NCI-H226 (cell line): ENCODE measurements at regions not wholly inside any gene's neighbourhood (a gene's known extent, or its start where the extent isn't known, plus 50 kb on each side); places are given as distances from the start of the nearest gene placed in this dataset.

Experiments
- DNase-seq: peaks from one replicate; pipeline ENCODE4 v3.0.0-alpha.2; 2015

DNA sequence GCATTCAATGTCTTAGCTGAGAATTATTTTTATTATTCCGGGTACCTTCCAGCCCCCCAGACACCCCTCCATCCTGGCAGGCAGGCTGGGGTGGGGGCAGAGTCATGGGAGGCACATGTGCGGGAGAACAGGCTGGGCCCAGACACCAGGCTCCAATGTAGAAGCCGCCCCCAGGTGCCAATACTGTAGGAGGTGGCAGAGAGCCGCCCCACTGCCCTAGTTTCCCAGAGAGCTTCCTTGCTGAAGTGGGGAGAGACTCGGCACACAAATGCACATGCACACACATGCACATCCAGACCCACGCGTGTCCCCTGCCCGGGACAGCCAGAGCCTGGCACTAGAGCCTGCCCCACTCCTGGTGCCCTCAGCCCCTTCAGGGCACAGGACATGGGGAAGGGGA, 98.4 kb upstream of the LINGO1 start:
- no peak for DNase-seq

- DNase-seq, result no peak
These were observed 95.1 kb upstream of the LINGO1 start for GRCh38 chr15:77727635-77728304.

DNA sequence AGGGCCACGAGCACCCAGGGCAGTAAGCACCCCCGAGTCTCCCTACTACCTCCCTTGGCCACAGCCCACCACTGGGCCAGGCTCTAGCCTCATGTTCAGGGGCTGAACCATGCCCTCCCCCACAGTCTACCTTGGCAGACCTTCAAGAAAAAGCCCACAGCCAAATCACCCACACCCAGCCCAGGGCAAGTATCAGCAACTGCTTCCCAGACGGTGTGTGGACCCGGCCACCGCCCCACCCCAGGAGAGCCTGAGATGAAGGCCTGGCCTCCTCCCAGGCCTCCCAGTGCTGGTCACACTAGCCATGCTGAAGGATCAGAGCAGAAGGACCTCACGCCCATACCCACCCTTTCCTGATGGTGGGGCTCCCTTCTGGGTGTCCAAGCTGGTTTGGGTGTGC, 92.0 kb upstream of the LINGO1 start:
- DNase-seq, result no peak

GRCh38 chr15:77723756-77724155, 91.0 kb upstream of the LINGO1 start:
- DNase-seq, result no peak

- DNase-seq, result no peak
These were observed 90.2 kb upstream of the LINGO1 start for GRCh38 chr15:77722759-77723460.

GRCh38 chr15:77721963-77722362, 89.3 kb upstream of the LINGO1 start:
- DNase-seq, result no peak

DNA sequence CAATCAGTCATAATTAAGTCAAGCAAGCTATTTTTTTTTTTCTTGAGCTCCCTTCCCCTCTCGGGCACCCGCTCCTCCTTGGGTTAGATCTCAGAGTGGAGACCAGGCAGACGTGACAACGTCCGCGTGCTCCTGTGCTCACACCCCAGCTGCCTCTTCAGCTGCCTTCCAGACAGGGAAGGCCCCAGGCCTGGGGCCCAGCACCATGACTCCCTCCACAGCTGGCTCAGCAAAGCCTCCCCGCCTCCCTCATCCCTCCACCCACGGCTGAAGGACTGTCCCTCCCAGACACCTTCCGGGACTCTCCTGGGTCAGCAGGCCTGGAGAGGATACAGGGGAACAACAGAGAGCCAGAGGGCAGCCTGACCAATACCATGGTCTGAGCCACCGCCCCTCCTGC, 87.9 kb upstream of the LINGO1 start:
- DNase-seq, result no peak

DNA sequence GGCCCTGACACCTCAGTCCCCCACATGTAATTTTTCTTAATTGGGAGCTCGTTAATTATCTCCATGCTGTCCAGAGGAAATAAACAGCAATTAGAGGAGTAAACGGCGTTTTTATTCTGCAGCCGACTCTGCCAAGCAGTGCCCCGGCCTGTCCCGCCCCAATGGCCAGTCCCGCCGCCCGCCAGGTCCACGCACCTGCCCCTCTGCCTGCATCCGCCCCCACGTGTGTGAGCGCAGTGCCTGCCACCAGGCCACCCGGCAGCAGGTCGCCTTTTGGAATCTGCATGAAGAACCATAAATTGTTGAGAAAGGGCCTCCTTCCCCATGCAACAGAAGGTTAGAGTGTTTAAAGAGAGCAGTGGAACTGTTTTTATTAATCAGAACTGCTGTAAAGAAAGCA, 87.5 kb upstream of the LINGO1 start:
- DNase-seq, result no peak

DNA sequence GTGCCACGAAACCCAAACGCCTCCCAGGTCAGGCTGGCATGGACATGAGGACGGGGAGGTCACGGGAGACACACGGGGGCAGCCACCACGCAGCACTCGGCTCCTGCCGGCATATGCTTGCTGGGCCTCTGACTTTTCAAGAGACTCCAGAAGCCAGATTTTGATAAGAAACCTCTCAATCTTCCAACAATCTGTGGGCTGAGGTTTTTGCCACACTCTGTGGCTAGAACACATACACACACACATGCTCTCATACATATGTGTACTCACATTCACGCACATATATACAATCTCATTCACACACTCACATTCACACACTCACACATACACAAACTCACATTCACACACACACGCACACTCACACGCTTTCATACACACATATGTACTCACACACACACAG, 86.7 kb upstream of the LINGO1 start:
- DNase-seq, result no peak

DNA sequence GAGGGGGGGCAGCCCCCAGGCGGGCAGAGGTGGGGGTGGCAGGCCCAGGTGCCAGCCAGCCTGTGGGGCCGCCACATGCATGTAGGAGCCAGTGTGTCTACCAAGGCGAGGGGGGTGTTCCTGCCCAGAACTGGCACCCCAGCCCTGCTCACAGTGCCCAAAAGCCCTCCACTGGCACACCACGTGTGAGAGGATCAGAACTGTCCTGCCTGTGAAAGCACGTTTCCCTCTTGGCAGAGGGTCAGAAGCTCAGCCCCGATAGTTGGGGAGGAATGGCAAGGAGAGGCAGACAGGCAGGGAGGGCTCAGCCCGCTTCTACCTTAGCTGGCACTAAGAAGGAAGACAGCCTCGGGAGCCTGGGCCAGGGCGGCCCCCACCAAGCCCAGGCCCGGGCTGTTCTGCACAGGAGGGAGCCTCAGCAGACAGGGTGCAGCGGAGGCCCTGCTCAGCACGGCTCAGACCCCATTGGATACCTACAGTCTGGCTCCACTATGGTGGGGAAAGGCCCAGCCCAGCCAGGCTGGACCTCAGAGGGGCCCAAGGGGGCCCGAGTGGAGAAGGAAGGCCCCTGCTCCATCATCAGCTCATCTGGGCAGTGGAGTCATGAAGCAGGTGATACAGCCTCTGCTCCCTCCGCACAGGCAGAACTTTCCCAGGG, 84.8 kb upstream of the LINGO1 start:
- no peak for DNase-seq

DNA sequence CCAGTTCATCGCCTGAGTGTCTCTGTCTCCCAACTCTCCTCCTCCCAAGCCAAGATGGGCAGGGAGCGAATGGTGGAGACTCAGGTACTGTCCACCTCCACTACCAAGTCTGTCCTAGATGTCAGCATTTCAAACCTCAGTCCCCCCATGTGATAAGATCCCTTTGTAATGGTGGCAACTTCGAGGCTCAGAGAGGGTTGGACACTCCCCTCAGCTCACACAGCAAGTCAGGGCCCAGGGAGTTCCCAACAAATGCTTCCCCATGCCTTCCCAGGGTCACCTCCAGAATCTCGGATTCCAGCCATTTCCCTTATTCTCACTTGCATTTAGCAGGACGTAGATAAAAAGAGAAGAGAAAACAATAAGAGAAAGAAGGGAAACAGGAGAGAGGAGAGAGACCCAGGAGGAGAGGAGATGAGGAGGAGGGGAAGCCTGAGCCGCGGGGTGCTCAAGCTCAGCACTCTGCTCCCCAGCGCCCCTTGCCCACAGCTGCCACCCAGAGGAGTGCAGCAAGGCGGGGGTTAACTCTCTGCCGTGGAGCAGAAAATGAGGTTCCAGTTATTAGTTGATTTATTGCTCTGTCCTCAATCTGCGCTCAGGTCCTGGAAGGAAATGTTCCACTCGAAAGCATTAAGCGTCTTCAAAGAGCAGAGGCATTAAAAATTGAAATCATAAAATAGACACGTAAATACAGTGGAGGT, 84.1 kb upstream of the LINGO1 start:
- DNase-seq, result no peak

GRCh38 chr15:77715860-77716259, 83.1 kb upstream of the LINGO1 start:
- no peak for DNase-seq

DNA sequence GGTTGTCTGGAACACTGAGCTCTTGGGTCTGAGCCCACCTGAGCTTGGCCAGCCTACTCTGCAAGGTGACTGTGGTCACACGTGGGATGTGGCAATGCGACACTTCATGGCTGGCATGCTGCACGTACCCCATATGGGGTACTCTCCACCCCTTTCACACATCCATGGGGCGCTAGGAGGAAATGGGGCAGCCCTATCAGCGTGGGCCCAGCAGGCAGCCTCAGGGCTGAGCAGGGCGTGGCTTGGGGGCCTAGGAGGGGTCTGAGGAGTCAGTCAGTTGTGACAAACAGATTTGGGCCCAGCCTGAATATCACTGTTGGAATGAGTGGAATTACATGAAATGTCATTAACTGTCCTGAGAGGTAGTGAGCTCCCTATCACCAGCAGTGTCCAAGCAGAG, 82.3 kb upstream of the LINGO1 start:
- no peak for DNase-seq

- no peak for DNase-seq
These were observed 81.8 kb upstream of the LINGO1 start for GRCh38 chr15:77714555-77714954.

GRCh38 chr15:77714023-77714422, 81.3 kb upstream of the LINGO1 start:
- no peak for DNase-seq

DNA sequence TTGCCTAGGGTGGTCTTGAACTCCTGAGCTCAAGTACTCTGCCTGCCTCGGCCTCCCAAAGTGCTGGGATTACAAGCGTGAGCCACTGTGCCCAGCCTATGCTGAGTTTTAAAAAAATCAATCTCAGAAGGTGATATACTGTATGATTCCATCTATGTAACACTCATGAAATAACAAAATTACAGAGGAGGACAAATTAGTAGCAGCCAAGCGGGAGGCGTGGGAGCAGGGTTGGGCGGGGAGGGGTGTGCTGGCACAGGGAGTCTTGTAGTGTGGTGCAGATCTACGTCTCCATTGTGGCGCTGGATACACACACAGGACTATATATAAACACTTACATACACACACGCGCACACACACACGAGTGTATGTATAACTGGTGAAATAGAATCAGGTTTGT, 80.6 kb upstream of the LINGO1 start:
- DNase-seq, result no peak

DNA sequence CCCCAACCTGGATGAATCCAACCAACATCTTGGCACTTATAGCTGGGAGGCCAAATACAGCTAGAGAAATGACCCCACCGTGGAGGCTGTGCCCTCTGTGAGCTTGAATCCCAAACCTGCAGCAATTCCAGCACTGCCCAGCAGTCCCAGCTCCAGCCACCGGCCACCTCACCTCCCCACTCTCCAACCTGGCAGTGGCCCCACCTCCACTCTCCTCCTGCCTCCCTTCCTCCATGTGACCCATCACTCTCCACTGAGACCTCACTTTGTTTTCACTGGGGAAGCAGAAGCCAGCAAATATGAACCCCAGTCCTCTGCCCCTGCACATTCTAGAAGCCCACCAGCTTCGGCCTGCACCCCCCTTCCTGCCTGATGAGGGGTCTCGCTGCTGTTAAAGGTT, 79.7 kb upstream of the LINGO1 start:
- DNase-seq, result no peak

- DNase-seq, result no peak
These were observed 77.9 kb upstream of the LINGO1 start for GRCh38 chr15:77710637-77711036.

DNA sequence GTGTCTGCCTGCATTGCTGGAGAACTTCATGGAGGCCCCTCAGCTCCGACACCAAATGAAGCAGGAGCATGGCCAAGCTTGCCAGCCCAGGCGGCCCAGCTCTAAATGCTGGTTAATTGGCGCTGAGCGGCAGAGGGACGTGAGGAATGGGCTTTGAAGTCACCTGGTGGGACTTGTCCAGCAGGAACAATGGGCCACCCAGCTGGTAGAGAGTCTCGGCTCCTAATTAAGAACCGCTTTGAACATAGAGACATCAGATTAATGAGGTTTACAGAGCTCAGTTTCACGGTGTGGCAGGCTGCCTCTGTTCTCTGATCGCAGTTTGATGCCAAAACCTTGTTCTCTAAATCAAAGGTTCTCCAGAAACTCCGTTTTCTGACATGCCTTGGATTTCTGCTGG, 77.5 kb upstream of the LINGO1 start:
- no peak for DNase-seq

GRCh38 chr15:77709135-77709886, 76.6 kb upstream of the LINGO1 start:
- no peak for DNase-seq

DNA sequence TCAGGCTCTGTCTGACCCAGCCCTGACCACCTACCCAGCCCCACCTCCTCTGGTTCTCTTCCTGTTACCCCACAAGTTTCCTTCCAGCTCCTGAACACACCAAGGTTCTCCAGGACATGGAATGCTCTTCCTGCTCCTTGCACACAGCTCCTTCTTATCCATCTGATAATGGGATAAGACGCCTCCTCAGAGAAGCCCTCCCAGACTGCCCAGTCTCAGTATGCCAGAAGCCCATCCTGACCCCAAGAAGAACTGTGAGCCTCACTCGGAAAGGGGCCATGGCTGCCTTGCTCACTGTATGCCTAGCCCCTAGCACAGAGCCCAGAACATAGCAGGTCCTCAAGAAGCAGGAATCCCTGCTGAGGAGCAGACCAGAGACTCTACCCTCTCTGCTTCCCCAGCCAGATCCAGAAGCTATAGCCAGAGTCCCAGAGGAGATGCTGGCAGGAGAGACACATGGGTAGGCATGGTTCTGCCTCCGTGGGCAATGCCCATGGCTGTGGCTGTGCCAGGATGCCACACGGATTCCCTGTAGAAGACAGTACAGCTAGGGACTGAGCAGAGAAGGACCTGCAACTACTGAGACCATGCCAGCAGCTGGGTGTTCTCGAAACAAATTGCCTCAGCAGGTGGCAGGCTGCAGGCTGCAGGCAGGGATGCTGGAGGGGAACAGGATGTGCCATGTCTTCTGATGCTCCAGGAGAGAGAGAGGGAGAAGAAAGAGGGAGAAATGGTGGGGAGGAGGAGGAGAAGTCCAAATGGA, 74.0 kb upstream of the LINGO1 start:
- no peak for DNase-seq
